Fibroblast of lung (primary cell): ENCODE measurements at regions not wholly inside any gene's neighbourhood (a gene's known extent, or its start where the extent isn't known, plus 50 kb on each side); places are given as distances from the start of the nearest gene placed in this dataset.
A peak's percentile ranks its signal among the peaks of the same experiment; 100 is the strongest.

Source experiments
- DNase-seq, 2 donors: peaks; one replicate each; pipeline versions ENCODE4 v3.0.0 to v3.0.0-alpha.2; 2010; ENCODE audit warnings: low read depth in 2 of 2
- H2AFZ ChIP-seq: 2 replicates; pipeline ENCODE4 v1.5.1; 2012; ENCODE audit warnings: low read length, control low read depth, inconsistent platforms
- H3K27ac ChIP-seq: 2 replicates; pipeline ENCODE4 v1.5.1; 2011; ENCODE audit warnings: low read length, control low read depth; ENCODE audit not compliant: insufficient read depth
- H3K27me3 ChIP-seq: 2 replicates; pipeline ENCODE4 v1.5.1; 2011; ENCODE audit warnings: mild to moderate bottlenecking, low read length; ENCODE audit not compliant: control insufficient read depth, insufficient read depth
- H3K36me3 ChIP-seq: 2 replicates; pipeline ENCODE4 v1.5.1; 2011; ENCODE audit warnings: low read length; ENCODE audit not compliant: control insufficient read depth, insufficient read depth
- H3K4me1 ChIP-seq: 2 replicates; pipeline ENCODE4 v1.5.1; 2011; ENCODE audit warnings: low read length; ENCODE audit not compliant: control insufficient read depth, insufficient read depth; ENCODE audit errors: extremely low read depth
- H3K4me2 ChIP-seq: 2 replicates; pipeline ENCODE4 v1.5.1; 2011; ENCODE audit warnings: low read length, control low read depth; ENCODE audit not compliant: insufficient read depth; ENCODE audit errors: extremely low read depth
- H3K4me3 ChIP-seq, 4 experiments: fragments of 200-600 bp in 1 of 4; sonication (generic) in 1 of 4; replicated peaks in 1 of 4; 2 replicates each; pipeline ENCODE4 v1.5.1; 2011 to 2016; ENCODE audit warnings: low read length in 4 of 4, low read depth in 3 of 4, mild to moderate bottlenecking in 3 of 4, control low read depth in 2 of 4, inconsistent platforms in 1 of 4, mixed read lengths in 1 of 4; ENCODE audit not compliant: insufficient read depth in 1 of 4; ENCODE audit errors: control extremely low read depth in 1 of 4
- H3K79me2 ChIP-seq: 2 replicates; pipeline ENCODE4 v1.5.1; 2012; ENCODE audit warnings: mild to moderate bottlenecking, low read length, inconsistent platforms; ENCODE audit not compliant: control insufficient read depth, insufficient read depth
- H3K9ac ChIP-seq: 2 replicates; pipeline ENCODE4 v1.5.1; 2011; ENCODE audit warnings: mild to moderate bottlenecking, low read length, control low read depth; ENCODE audit not compliant: insufficient read depth
- H3K9me3 ChIP-seq: 2 replicates; pipeline ENCODE4 v1.5.1; 2012; ENCODE audit warnings: low read depth, low read length; ENCODE audit not compliant: control insufficient read depth, insufficient read depth
- H4K20me1 ChIP-seq: 2 replicates; pipeline ENCODE4 v1.5.1; 2011; ENCODE audit warnings: low read length; ENCODE audit not compliant: control insufficient read depth, insufficient read depth; ENCODE audit errors: extremely low read depth
- CTCF ChIP-seq, 2 donors: IDR thresholded peaks in 1 of 2; conservative IDR thresholded peaks in 1 of 2; 1 replicate in 1 of 2; 2 replicates in 1 of 2; pipeline ENCODE4 v1.5.1; 2011 to 2012; ENCODE audit warnings: low read length in 2 of 2, control low read depth in 1 of 2, inconsistent platforms in 1 of 2, low read depth in 1 of 2, mild to moderate bottlenecking in 1 of 2
- EZH2 ChIP-seq: IDR thresholded peaks from 2 replicates; pipeline ENCODE4 v1.5.1; 2012; ENCODE audit warnings: low read length, control low read depth, mild to moderate bottlenecking; ENCODE audit errors: missing control alignments

GRCh38 chr6:30820193-30820592 is 64.1 kb upstream of the DDR1 start:
- TF ChIP-seq EZH2 = no peak
- peak in 1 of 2 donors; percentile 28 for TF ChIP-seq CTCF (conservative IDR thresholded peaks at IDR 0.05 in 1 of 2, IDR thresholded peaks at IDR 0.05 in 1 of 2; ENCODE audit: low read depth in 1 of 2, low read length in 2 of 2)
- Histone ChIP-seq H3K27me3 (no peaks in the 10 kb centered on the region), H3K79me2 (no peaks in the 10 kb centered on the region), H3K9ac (no peak overlapping the region), H4K20me1 (no peaks in the 10 kb centered on the region), H3K27ac (peak overlapping the region; percentile 46), H3K4me1 (peaks cover 15% of the 10 kb centered on the region), H3K9me3 (no peaks in the 10 kb centered on the region), H3K4me3 (no peak overlapping the region), H3K36me3 (no peaks in the 10 kb centered on the region), H2AFZ (peak overlapping the region; percentile 40), H3K4me2 (no peak overlapping the region)
- peak; percentile 83 to 88 for DNase-seq

- Histone ChIP-seq H3K9ac (no peak overlapping the region), H3K36me3 (no peaks in the 10 kb centered on the region), H3K9me3 (no peaks in the 10 kb centered on the region), H3K27ac (peak overlapping the region; percentile 46), H4K20me1 (no peaks in the 10 kb centered on the region), H3K4me3 (no peak overlapping the region), H3K27me3 (no peaks in the 10 kb centered on the region), H3K4me2 (no peak overlapping the region), H2AFZ (no peak overlapping the region), H3K4me1 (peaks cover 15% of the 10 kb centered on the region), H3K79me2 (no peaks in the 10 kb centered on the region)
- peak in 1 of 2 donors; percentile 60 for DNase-seq
- no peak for TF ChIP-seq CTCF (conservative IDR thresholded peaks at IDR 0.05 in 1 of 2, IDR thresholded peaks at IDR 0.05 in 1 of 2; ENCODE audit: low read depth in 1 of 2, low read length in 2 of 2)
- no peak for TF ChIP-seq EZH2
Measured at GRCh38 chr6:30819297-30819917, 64.9 kb upstream of the DDR1 start.

- H3K27me3 ChIP-seq = no peaks in the 10 kb centered on the region
- no peak overlapping the region for H3K9ac ChIP-seq
- DNase-seq = peak; percentile 84 to 89
- no peak overlapping the region for H3K4me2 ChIP-seq
- peaks cover 21% of the 10 kb centered on the region for H3K4me1 ChIP-seq
- H3K9me3 ChIP-seq = no peaks in the 10 kb centered on the region
- H2AFZ ChIP-seq = no peak overlapping the region
- H3K27ac ChIP-seq = peak overlapping the region; percentile 20
- no peaks in the 10 kb centered on the region for H3K36me3 ChIP-seq
- H3K4me3 ChIP-seq = no peak overlapping the region
- TF ChIP-seq EZH2 = no peak
- no peak for TF ChIP-seq CTCF (conservative IDR thresholded peaks at IDR 0.05 in 1 of 2, IDR thresholded peaks at IDR 0.05 in 1 of 2; ENCODE audit: low read depth in 1 of 2, low read length in 2 of 2)
- H3K79me2 ChIP-seq = no peaks in the 10 kb centered on the region
- H4K20me1 ChIP-seq = no peaks in the 10 kb centered on the region
Measured at GRCh38 chr6:30818391-30818841, 65.9 kb upstream of the DDR1 start.
